Kasumi-1 (cell line): ENCODE measurements at regions not wholly inside any gene's neighbourhood (a gene's known extent, or its start where the extent isn't known, plus 50 kb on each side); places are given as distances from the start of the nearest gene placed in this dataset.

Source experiments
- DNase-seq, 2 experiments: peaks; one replicate each; lab custom pipeline; 2025; lab: John Stamatoyannopoulos, UW

DNA sequence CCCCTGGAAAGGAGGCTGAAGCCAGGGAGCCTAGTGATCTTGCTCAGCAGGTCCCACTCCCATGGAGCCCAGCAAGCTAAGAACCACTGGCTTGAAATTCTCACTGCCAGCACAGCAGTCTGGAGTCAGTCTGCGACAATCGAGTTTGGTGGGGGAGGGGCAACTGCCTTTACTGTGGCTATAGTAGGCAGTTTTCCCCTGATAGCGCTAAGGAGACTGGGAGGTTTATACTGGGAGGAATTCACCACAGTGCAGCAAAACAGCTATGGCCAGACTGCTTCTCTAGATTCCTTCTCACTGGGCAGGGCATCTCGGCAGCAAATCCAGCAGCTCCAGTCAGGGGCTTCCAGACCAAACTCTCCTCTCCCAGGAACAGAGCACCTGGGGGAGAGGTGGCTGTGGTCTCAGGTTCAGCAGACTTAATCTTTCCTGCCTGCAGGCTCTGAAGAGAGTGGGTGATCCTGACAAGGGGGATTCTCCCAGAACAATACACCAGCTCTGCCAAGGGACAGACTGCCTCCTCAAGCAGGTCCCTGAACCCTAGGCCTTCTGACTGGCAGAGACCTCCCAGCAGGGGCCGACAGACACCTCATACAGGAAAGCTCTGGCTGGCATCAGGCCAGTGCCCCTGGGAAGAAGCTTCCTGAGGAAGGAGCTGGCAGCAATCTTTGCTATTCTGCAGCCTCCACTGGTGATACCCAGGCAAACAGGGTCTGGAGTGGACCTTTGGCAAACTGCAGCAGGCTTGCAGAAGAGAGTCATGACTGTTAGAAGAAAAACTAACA, 548.5 kb upstream of the NEGR1 start:
- no peak for DNase-seq

DNA sequence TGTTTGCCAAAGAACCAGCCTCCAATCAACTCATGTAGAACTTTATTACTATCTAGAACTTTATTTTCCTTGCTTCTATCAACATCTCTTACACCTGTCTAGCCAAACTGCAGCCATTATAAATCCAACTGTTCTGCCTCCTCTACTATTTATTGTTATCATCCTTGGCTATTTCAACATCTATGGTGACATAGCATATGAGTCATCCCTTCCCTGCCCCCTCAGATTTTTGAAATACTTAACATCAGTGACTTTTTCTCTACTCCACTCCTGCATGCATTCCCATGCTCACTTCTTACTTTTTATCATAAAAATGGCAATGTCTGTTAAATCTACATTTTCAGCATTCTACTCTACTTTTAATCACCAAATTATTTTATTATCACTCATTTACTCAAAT, 544.9 kb upstream of the NEGR1 start:
- DNase-seq: no peak

DNA sequence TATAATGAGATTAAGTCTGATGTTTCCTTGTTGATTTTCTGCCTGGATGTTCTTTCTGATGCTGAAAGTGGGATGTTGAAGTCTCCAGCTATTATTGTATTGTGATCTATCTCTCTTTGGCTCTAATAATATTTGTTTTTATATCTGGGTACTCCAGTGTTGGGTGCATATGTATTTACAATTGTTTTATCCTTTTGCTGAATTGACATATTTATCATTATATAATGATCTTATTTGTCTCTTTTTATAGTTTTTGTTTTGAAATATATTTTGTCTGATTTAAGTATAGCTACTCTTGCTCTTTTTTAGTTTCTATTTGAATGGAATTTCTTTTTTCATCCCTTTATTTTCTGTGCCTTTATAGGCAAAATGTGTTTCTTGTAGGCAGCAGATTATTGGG, 522.2 kb upstream of the NEGR1 start:
- no peak for DNase-seq

DNA sequence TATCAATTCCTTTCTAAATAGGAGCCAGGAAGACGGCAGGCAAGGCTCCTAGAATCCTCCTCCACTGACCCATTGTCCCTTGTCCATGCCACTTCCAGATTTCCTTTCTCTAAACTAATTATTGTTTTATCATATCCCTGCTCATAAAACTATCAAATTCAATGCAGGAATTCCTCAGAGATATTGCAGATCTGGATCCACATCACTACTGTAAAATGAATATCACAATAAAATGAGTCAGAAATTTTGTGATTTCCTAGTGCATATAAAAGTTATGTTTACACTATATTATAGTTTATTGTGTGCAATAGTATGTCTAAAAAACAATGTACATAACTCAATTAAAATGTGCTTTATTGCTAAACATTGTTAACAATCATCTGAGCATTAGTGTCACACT, 498.7 kb upstream of the NEGR1 start:
- no peak for DNase-seq

DNA sequence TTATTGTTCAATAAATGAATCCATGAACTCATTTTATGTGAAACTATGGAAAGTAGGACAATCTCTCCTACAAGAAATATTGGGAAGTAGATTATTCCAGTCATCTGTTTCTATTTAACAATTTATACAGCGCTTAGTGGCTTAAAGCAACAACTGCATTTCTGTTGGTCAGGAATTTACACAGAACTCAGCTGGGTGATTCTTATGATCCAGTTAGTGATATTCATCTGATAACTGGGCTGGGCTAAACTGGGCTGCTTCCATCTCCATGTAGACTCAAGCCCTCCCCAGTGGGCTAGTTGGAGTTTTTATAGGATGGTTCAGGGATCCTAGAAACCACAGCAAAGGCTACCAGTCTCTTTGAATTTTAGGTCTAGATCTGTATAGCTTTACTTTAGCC, 497.9 kb upstream of the NEGR1 start:
- DNase-seq: no peak

DNA sequence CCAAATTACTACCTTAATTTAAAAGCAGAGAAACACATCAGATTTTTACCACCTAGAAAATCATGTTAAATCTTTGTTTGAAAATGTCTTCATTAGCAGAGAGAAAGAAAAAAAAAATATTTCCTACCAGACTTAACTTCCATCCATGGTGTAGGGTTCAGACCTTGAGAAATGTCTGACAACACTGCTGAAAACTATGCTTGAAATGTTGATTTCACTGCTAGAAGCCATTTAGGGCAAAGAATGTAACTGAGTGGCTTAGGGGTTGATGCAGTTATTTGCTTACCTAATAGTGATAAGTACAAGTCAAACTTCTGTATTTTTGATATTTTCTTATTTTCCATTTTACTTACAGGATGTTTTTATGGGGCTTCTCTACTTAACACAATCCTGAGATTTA, 495.6 kb upstream of the NEGR1 start:
- no peak for DNase-seq

DNA sequence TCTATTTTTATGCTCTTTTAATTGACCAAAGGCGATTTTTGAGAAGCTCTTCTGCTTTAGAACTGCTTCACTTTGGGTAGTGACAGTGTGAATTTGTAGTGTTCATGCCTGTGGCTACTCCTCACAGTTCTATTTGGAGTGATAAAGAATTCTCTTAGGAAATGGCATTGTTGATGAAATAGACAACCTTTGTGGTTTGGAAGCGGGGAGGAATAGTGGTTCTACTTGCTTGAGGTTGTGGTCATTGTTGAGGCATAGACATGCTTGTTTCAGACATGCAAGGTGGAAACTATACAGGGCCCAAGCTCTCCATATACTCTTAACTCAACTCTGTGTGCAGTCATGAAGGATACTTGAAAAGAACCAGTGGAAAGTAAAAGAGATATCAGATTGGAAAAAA, 481.1 kb upstream of the NEGR1 start:
- no peak for DNase-seq

DNA sequence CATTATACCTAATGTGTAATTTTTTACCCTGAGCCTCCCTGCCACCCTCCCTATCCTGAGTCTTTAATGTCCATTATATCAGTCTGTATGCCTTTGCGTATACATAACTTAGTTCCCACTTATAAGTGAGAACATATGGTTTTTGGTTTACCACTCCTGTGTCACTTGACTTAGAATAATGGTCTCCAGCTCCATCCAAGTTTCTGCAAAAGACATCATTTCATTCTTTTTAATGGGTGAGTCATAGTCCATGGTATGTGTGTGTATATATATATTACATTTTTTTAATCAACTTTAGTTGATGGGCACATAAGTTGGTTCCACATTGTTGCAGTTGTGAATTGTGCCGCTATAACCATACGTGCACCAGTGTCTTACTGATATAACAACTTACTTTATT, 477.1 kb upstream of the NEGR1 start:
- no peak for DNase-seq

DNA sequence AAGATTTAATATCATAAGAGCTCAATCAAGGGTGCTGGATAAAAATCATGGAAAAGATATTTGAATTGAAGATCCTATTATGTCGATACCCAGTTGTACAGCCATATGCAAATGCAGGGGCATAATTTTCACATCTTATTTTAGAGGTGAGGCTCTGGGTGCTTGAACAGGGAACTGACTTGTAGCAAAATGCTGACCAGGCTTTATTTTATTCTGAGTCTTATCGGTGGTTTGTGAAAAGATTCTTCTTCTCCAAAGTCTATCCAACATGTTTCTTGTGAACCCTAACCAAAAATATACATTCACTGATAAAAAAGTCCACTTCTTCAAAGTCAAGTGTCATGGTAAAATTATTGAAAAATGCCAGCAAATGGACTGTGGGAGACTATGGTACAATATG, 475.5 kb upstream of the NEGR1 start:
- no peak for DNase-seq

DNA sequence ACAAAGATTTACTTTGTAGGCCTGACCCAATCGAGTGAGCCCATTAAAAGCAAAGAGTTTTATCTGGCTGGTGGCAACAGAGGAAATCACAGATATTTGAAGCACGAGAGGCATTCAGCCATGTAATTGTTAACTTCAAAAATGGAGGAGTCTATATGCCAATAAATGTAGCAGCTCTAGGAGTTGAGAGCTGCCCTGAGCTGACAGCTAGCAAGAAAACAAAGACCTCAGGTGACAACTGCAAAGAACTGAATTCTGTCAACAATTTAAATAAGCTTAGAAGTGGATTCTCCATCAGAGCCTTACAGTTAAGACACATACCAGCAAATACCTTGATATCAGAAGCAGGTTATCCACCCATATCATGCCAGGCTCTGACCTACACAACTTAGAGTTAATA, 463.1 kb upstream of the NEGR1 start:
- no peak for DNase-seq

DNA sequence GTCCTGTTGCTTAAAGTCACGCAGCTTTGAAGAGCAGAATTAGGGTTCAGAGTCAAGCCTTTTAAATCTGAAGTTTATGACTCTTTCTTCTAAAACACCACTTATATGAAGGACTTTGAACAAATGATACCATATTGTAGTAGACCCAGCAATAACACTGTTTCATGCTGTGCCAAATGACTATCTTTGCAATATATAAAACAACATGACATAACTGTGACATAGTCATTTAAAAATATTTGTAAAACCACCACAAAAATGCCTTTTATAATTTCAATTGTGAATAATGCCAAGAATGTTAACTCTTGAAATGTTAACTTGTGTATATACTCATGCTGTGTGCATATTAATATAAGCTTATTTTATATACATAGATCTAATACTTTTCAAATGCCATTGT, 452.1 kb upstream of the NEGR1 start:
- no peak for DNase-seq

DNA sequence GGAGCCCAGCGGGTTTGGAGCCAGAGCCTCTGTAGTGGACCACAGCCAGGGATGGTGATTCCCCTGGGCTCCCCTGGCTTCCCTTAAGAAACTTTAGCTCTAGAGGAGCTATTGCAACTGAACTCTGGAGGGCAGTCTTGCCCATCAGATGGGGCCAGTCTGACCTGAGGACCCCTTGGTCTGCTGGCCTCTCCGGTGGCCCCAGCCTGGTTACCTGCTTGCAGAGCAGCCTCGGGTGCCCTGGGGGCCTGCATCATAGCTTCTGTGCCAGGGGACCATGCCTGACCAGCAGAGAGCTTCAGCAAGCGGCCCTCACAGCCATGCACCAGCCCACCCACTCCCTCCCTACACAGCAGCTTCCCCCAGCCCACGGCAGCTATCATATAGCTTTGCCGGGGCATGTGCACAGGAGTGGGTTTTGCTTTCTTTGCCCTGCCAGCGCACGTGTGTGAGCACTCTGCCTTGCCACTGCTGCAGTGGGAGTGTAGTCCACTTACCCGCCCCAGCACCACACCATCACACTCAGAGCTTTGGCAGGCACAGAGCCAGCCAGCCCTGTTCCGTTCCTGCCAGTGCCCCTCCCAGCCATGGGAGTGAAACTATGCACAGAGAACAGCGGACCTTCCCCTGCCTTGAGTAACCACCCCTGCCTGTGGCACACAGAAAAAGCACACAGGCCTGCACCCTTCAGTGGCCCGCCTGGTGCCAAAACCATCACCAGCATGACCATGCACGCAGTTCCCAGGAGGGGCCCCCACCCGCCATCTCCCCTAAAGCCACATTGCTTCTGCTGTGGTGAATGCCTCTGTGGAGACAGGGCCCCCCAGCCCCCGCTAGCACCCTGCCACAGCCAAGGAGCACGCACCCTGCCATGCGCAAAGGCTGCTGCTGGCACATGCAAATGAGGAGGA, 442.9 kb upstream of the NEGR1 start:
- no peak for DNase-seq

DNA sequence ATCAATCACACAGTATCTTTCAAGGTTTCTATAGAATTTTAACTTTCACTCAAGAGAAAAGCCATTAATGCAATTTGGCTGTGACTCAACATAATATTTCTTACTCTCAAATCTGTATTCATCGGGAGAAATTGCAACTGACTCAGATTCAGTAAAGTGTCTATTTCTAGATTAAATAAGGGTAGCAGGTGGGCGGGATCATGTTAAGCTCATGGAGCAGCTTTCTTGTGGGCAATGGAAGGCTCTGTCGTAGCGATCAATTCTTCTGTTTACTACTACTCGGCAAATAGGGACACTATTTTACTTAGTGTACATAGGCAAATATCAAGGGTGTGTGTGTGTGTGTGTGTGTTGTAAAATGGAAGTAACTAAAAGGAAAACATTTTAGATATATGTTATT, 423.6 kb upstream of the NEGR1 start:
- DNase-seq: no peak

DNA sequence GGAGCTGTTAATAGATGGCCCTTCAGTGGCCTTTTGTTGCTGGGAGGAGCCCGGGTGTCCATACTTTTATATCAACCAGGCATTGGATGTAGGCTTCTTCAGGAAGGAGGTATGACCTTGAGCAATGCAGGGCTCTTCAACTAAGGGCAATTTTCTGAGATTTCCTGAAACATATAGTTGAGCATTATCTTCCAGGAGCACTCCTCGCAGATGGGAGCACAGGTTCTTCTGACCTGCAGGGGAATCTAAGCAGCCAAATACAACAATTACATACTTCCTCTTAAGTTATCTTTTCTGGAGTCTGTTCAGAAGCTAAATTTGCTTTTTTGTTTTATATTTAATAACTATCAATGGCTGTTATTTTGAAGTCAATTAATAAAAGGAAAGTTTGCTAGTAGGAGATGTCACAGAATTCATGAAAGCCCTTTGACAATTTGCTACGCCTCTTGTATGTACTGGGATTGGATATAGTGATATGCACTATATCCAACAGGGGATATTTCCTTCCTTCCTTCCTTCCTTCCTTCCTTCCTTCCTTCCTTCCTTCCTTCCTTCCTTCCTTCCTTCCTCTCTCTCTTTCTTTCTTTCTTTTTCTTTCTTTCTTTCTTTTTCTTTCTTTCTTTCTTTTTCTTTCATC, 422.6 kb upstream of the NEGR1 start:
- DNase-seq: no peak

DNA sequence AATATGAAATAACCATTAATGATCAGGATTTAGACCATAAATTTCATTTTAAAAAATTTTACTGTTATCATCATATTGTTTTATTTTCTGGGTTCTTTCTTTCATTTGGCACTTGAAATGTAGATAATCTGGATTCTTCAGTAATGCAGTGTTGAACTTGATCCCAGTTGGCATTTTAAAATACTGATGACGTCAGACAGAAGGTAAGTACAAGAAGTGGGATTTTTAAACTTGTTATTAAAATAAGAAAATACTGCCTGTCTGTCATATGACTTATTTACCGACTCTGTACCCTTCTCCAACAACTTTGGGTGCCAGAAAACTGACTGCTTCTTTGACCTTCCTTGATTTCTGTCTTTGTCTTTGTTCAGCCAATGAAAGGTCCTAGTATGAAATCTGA, 415.1 kb upstream of the NEGR1 start:
- DNase-seq: no peak

DNA sequence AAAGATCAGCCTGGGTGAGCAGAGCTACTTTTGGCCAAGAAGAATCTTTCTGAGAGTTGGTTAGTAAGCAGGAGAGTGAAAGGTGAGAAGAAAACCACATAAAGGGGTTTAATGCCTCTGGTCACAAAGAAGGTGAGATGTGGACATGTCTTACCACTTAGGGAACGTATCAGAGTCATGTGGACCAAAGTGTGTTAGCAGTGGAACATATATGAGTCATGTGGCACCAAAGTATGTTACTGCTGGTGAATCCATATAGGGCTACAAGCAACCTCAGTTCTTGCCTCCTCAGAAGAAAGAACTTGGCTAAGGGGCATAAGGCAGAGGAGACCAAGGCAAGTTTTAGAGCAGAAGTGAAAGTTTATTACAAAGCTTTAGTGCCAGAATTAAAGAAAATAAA, 411.6 kb upstream of the NEGR1 start:
- DNase-seq: no peak

DNA sequence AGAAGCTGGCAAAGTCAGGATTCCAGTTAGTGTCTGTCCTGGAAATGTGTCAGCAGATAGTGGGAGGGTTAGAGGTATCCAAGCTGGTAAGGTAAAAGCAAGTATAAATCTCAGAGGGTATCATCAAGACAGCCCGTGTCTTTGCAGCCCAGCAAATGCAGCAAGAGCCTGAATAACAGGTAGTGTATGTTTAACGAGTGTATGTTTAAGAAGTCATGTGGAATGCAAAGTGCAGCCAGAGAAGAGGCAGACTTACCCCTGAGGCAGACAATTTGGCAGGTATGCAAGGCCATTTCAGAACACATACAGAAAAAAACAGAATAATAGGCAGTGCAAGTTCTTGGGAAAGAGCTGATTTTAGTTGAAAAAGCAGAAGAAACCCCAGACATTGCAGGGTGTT, 411.0 kb upstream of the NEGR1 start:
- DNase-seq: no peak

DNA sequence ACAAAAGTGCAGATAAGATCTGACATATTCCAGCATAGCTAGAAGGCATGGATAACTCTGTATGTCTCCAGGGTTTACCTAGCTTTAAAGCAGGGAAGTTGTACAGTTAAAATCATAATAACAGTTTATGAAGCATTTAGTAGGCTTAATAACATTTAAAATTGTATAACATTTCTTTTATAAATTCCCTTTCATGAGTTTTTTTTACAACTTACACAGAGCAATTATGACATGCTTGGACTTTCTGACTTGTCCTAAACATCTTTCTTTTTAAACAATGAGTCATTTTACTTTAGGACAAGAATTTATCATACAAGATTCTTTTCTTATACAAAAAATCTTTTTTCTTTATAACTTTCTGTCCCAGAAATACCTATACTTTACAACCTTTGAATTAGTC, 408.5 kb upstream of the NEGR1 start:
- DNase-seq: no peak

DNA sequence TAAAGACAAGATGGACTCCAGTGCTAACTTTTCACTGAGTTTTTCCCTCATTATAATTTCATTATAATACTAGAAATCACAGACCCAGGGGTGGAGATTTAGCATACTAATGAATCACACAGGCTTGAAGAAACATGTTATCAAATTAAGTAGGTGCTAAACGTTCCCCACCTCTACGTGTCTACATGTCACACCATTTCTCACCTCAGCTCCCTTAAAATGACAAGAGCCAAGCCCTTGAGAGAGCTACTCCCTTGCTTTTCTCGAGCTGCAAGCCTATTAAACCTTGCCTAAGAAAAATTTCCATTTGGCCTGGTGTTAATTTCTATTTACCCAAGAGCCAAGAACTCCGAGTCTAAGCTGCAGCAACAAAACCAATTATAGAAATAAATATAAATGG, 396.3 kb upstream of the NEGR1 start:
- DNase-seq: no peak

DNA sequence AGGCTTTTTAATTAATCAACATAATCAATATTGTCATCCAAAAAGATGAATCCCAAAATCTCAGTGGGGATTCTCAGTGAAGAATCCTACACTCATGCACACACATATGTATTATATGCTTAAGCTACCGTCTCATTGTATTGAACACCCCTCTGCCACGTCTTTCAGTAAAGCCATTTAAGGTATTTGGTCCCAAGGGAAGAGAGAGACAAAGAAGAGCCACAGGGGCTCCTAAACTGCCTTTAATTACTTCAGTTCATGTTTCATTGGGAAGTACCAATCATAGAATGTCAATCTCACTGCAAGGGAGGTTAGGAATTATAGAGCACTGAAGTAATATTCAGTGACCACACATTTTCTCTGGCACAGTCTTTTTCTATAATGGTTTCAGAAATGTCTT, 388.6 kb upstream of the NEGR1 start:
- DNase-seq: no peak

DNA sequence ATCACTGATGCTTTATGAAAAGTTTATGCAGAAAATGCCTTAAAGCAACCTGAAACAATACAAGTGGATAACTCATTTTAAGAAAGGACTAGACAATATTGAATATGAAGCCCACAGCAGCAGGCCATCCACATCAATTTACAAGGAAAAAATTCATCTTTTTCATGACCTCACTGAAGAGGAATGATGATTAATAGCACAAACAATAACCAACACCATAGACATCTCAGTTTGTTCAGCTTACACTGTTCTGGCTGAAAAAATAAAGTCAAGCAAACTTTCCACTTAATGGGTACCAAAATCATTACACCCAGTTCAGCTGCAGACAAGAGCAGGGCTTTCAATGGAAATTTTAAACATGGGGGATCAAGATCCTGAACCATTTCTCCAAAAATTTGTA, 380.6 kb upstream of the NEGR1 start:
- no peak for DNase-seq

DNA sequence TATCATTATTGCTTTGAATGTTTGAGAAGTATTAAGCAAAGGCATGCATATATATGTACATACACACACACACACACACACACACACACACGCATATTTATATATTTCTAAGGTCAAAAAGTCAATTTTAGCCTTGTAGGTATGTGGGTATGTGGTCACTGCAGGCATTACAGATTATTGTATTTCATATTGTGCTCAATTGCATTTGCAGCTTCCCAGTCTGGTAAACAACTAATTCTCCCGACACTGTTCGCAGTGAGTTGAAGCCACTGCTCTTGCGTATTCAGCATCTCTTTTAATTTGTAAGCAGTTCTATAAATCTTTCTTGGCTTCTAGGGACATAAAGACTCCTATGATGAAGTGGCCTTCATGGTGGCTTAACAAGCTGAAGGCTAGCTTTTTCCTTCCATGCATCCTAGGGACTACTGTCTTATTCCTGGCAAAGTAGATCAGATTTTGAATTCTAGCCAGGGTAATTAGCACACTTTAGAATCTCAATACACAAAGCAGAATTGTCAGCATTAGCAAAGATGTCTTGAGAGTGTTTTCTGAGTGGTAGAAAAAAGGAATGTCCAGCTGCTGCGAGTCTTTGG, 368.6 kb upstream of the NEGR1 start:
- no peak for DNase-seq

DNA sequence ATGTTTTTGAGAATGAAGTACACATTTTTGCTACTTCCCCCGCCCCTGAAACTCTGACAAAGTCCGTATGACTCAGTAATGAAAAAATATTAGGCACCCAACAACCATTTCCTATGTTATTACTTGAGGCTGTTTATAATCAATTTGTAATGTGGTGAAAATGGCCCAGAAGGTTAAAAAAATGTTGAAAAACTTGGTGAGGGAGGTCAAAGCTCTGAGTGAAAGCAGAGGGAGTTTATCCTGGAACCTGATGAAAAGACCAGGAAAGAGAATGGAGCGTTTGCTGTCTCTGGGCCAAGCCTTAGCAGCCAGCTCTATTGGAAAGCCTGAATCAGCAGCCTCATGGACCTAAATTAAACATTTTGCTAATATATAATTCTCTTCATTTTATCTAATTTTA, 367.7 kb upstream of the NEGR1 start:
- DNase-seq: no peak
